DOHH2 (cell line): ENCODE measurements at regions not wholly inside any gene's neighbourhood (a gene's known extent, or its start where the extent isn't known, plus 50 kb on each side); places are given as distances from the start of the nearest gene placed in this dataset.

Experiments
- H3F3A ChIP-seq: fragments of 200-600 bp; sonication (generic), shearing (Covaris generic); 2 replicates; pipeline ENCODE4 v1.6.0; 2016; ENCODE audit warnings: antibody characterized with exemption, mild to moderate bottlenecking; ENCODE audit not compliant: control insufficient read depth, insufficient read depth
- H3K27ac ChIP-seq: fragments of 200-600 bp; sonication (generic); 2 replicates; pipeline ENCODE4 v1.5.1; 2014; ENCODE audit warnings: low read depth, mild to moderate bottlenecking, low read length, moderate library complexity
- H3K27me3 ChIP-seq: fragments of 200-600 bp; sonication (generic); 2 replicates; pipeline ENCODE4 v1.6.1; 2014; ENCODE audit warnings: mild to moderate bottlenecking, low read length, mixed read lengths; ENCODE audit not compliant: control insufficient read depth
- H3K36me3 ChIP-seq: fragments of 200-600 bp; sonication (generic); 2 replicates; pipeline ENCODE4 v1.6.1; 2014; ENCODE audit warnings: mild to moderate bottlenecking, low read length, moderate library complexity, mixed read lengths; ENCODE audit not compliant: control insufficient read depth
- H3K4me1 ChIP-seq: fragments of 200-600 bp; sonication (generic); 2 replicates; pipeline ENCODE4 v1.6.1; 2014; ENCODE audit warnings: mild to moderate bottlenecking, low read length, mixed read lengths; ENCODE audit not compliant: control insufficient read depth
- H3K4me2 ChIP-seq: fragments of 200-600 bp; sonication (generic); 2 replicates; pipeline ENCODE4 v1.6.0; 2014; ENCODE audit warnings: mild to moderate bottlenecking, low read length, moderate library complexity
- H3K4me3 ChIP-seq: fragments of 200-600 bp; sonication (generic); 2 replicates; pipeline ENCODE4 v1.5.1; 2014; ENCODE audit warnings: mild to moderate bottlenecking, low read length, mixed read lengths
- H3K79me2 ChIP-seq: fragments of 200-600 bp; sonication (generic); 2 replicates; pipeline ENCODE4 v1.6.1; 2014; ENCODE audit warnings: mild to moderate bottlenecking, low read length, mixed read lengths; ENCODE audit not compliant: control insufficient read depth
- H3K9me2 ChIP-seq: fragments of 200-600 bp; sonication (generic); replicated peaks from 2 replicates; pipeline ENCODE4 v1.6.1; 2014; ENCODE audit warnings: mild to moderate bottlenecking, low read length, mixed read lengths; ENCODE audit not compliant: control insufficient read depth
- H3K9me3 ChIP-seq: fragments of 200-600 bp; sonication (generic); 2 replicates; pipeline ENCODE4 v1.6.1; 2014; ENCODE audit warnings: antibody characterized with exemption, low read length, mixed read lengths; ENCODE audit not compliant: control insufficient read depth, insufficient read depth
- H4K20me1 ChIP-seq: fragments of 200-600 bp; sonication (generic); 2 replicates; pipeline ENCODE4 v1.6.0; 2014; ENCODE audit warnings: low read depth, mild to moderate bottlenecking, antibody characterized with exemption, low read length, moderate library complexity; ENCODE audit not compliant: control insufficient read depth, insufficient read depth
- CTCF ChIP-seq: fragments of 200-600 bp; sonication (generic); IDR thresholded peaks from one replicate; pipeline ENCODE4 v1.5.1; 2014; ENCODE audit warnings: antibody characterized with exemption, mild to moderate bottlenecking, low read depth, low read length; ENCODE audit not compliant: poor library complexity, severe bottlenecking
- EZH2phosphoT487 ChIP-seq: fragments of 200-600 bp; sonication (generic); IDR thresholded peaks from 2 replicates; pipeline ENCODE4 v1.6.1; 2017; ENCODE audit warnings: borderline replicate concordance, mild to moderate bottlenecking, antibody characterized with exemption, low read length, moderate library complexity, mixed read lengths

- Histone ChIP-seq H4K20me1 (no peaks in the 10 kb centered on the region), H3K27me3 (no peaks in the 10 kb centered on the region), H3K4me1 (no peaks in the 10 kb centered on the region), H3K9me3 (no peaks in the 10 kb centered on the region), H3F3A (no peaks in the 10 kb centered on the region), H3K79me2 (no peaks in the 10 kb centered on the region), H3K4me3 (no peak overlapping the region), H3K4me2 (no peak overlapping the region), H3K27ac (no peak overlapping the region), H3K36me3 (no peaks in the 10 kb centered on the region), H3K9me2 (no peaks in the 10 kb centered on the region)
- TF ChIP-seq CTCF (no peak), EZH2phosphoT487 (no peak)
Measured at GRCh38 chr2:191514613-191515012, 163.3 kb upstream of the NABP1 start.

- Histone ChIP-seq H3K36me3 (no peaks in the 10 kb centered on the region), H3K4me2 (no peak overlapping the region), H3K79me2 (no peaks in the 10 kb centered on the region), H3K27ac (no peak overlapping the region), H3K4me1 (no peaks in the 10 kb centered on the region), H3K9me3 (no peaks in the 10 kb centered on the region), H3F3A (no peaks in the 10 kb centered on the region), H3K9me2 (no peaks in the 10 kb centered on the region), H3K27me3 (no peaks in the 10 kb centered on the region), H3K4me3 (no peak overlapping the region), H4K20me1 (no peaks in the 10 kb centered on the region)
- TF ChIP-seq EZH2phosphoT487 (no peak), CTCF (no peak)
Measured at GRCh38 chr2:191515551-191515950, 162.4 kb upstream of the NABP1 start.

GRCh38 chr2:191516260-191516659, 161.7 kb upstream of the NABP1 start:
- Histone ChIP-seq H3K4me3 (no peak overlapping the region), H3K79me2 (no peaks in the 10 kb centered on the region), H3K9me2 (no peaks in the 10 kb centered on the region), H3F3A (no peaks in the 10 kb centered on the region), H3K9me3 (no peaks in the 10 kb centered on the region), H3K4me2 (no peak overlapping the region), H3K36me3 (no peaks in the 10 kb centered on the region), H3K27ac (no peak overlapping the region), H3K27me3 (no peaks in the 10 kb centered on the region), H4K20me1 (no peaks in the 10 kb centered on the region), H3K4me1 (no peaks in the 10 kb centered on the region)
- TF ChIP-seq EZH2phosphoT487 (no peak), CTCF (no peak)
